GM20000 (cell line): ENCODE measurements at regions not wholly inside any gene's neighbourhood (a gene's known extent, or its start where the extent isn't known, plus 50 kb on each side); places are given as distances from the start of the nearest gene placed in this dataset.
A peak's percentile ranks its signal among the peaks of the same experiment; 100 is the strongest.

ENCODE experiments used
- DNase-seq: peaks from one replicate; pipeline ENCODE4 v3.0.0; 2012; ENCODE audit warnings: low spot score
- CTCF ChIP-seq: IDR thresholded peaks from 2 replicates; pipeline ENCODE4 v1.5.1; 2012; ENCODE audit warnings: mild to moderate bottlenecking, control low read depth; ENCODE audit errors: extremely low read depth, missing control alignments

- TF ChIP-seq CTCF = peak; percentile 37
- peak; percentile 7 for DNase-seq
Measured at GRCh38 chr12:74365178-74365964, 172.3 kb upstream of the ATXN7L3B start.

DNA sequence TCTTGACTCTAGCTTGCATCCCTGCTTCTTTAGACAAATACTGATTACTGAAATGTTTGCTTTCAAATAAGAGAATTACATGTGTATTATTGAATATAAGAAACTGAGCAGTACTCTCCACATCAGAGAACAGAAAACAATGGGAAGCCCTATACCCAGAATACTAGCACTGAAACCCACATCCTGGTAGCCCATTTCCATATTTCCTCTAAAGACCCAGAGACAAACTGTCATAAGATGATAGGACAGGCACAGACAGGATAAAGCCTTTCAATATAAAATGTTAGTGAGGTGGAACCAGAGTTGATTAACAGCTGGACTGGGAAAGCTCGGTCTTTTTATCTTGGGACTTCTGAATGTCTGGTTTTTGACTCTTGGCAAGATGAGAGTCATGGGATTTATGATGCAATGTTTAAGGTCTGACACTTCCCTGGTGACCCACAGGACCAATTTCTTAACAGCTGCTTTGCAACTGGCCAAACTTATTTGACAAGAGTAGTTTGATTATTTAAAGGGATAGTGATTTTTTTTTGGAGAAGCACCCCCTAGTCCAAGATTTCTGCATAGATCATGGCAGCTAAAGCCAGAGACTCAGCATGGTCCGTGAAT lies 166.9 kb upstream of the ATXN7L3B start:
- TF ChIP-seq CTCF = no peak
- DNase-seq = no peak

GRCh38 chr12:74379114-74379513 lies 158.5 kb upstream of the ATXN7L3B start:
- TF ChIP-seq CTCF = no peak
- DNase-seq = no peak

DNA sequence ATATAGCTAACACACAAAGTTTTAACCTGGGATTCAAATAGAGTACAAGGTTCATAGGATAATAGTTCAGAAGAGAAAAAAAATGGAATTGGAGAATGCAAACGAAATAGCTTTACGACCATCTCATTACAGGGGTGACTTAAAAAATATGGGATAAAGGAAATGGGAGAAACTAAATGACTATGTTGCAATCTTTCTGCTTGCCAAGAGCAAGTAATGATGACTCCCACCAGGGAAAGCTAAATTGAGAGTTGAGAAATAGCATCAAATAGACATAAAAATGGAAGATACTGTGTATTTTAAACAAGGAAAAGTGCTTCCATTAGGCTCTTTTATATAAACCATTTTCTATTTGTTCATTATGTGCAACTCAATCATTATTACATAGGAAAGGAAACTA lies 155.7 kb upstream of the ATXN7L3B start:
- TF ChIP-seq CTCF = no peak
- no peak for DNase-seq

DNA sequence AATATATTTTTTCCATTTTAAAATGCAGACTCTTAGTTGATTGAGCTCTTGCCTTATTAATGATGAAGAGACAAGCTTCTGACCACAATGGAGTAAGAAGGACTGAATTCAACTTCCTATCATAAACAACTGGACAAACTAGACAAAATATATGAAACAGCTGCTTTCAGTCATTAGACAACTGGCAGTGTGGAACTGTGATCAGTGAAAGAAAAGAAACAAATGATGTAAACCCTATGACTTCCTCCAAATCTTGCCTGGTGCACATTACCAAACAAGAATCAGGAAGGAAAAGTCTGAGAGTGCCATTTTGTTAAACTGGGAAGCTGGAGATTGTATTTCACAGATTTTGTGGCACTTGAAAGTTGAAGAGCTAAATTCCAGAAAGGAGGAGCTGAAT lies 154.7 kb upstream of the ATXN7L3B start:
- no peak for DNase-seq
- no peak for TF ChIP-seq CTCF

GRCh38 chr12:74391283-74391682 lies 146.4 kb upstream of the ATXN7L3B start:
- no peak for DNase-seq
- TF ChIP-seq CTCF = no peak

DNA sequence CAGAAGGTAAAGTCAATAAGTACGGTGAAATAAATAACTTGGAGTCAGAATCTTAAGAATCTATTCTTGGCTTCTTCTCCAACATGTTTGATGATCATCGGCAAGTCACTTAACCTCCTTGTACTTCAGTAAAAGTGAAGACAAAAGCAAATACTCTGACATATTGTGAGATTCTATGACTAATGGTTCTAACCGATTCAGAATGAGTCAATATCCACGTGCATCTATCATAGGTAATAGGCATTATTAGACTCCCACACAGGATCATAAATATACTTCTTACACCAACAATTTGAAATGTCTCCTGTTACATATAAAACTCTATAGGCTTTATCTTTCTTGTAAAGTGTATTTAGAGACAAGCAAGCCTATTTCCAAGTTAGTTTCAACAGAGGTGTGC lies 144.4 kb upstream of the ATXN7L3B start:
- DNase-seq = no peak
- TF ChIP-seq CTCF = no peak
